ENCODE measurements at regions not wholly inside any gene's neighbourhood (a gene's known extent, or its start where the extent isn't known, plus 50 kb on each side); places are given as distances from the start of the nearest gene placed in this dataset.

DNA sequence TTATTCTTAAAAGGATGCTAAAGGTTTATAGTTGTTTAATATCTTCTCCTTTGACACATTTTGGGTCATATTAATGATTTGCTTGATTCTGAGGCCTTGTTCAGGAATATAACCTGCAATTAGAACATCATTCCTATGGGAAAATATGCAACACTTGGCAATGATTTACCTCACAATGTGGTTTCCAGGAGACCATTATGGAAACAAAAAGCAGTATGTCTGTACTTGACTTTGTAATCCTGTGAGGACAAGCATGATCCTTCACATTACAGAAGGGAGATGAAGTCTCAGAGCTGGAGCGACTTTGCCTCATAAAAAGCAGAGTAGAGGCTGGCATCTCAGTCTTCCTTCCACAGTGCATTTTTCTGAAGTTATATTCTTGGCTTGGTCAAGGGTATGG, 57.0 kb upstream of the CDCA7L start:
- no peak for DNase-seq

DNA sequence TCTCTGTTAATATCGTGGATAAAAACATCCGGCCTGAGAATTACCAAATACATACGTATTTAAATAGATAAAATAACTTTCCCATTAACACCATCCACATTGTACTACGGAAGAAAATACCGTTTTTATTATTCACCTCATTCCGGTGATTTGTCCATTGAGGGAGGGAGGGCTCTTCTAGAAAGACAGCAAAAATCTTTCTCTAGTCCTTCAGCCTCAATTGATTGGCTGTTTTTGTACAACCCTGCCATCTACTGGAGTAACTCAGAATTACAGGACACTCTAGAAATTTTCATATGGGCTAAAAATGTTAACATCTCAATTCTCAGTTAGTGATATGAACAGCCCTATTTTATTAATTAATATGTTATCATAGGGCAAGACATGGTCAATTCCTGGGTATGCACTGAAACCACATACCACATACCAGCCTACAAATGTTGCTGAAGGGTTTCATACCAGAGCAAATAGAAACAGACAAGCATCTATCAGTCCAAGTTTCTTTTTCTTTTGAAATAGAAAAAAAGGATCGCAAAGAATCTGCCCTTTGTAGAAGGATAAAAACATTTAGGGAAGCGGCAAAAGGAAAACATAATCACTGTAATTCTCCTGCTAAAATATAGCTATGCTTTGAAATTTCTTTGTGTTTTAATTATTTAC, 55.8 kb upstream of the CDCA7L start:
- peak; percentile 33 to 86 for DNase-seq

DNA sequence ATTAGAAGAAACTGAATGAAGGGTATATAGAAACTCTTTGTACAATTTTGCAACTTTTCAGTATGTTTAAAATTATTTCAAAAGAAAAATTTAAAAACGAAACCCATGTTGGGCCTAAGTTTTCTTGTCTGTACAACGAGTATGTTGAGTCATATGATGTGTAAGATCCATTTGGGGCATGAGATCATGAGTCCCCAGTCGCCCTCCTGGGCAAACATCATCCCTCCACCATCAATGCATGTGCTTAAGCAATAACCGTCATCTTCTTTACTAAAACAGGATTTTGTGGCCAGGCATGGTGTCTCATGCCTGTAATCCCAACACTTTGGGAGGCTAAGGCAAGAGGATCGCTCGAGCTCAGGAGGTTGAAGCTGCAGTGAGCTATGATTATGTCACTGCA, 54.2 kb upstream of the CDCA7L start:
- DNase-seq: no peak

DNA sequence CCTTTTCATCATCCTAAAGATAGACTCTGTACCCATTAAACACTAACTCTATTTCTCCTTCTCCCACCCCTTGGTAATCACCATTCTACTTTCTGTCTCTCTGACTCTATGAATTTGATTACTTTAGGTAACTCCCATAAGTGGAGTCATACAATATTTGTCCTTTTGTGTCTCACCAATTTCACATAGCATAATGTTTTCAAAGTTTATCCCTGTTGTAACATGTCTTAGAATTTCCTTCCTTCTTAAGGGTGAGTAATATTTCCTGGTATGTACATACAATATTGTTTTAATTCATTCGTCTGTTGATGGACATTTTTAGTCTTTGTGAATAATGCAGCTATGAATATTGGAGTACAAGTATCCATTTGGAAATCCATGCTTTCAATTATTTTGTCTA, 50.9 kb upstream of the CDCA7L start:
- no peak for DNase-seq
